HG03342 (cell line): ENCODE measurements at regions not wholly inside any gene's neighbourhood (a gene's known extent, or its start where the extent isn't known, plus 50 kb on each side); places are given as distances from the start of the nearest gene placed in this dataset.
"Not testable (repeated sequence)": the region's sequence is repeated elsewhere in the genome, so short reads cannot be mapped to it uniquely, and the experiment has no call there.

Source experiments
- ATAC-seq: cut with Tn5 transposase; IDR thresholded peaks from one replicate; pipeline ENCODE4 v1.9.1; 2021; ENCODE audit warnings: mild to moderate bottlenecking, moderate library complexity; ENCODE audit not compliant: unreplicated experiment

DNA sequence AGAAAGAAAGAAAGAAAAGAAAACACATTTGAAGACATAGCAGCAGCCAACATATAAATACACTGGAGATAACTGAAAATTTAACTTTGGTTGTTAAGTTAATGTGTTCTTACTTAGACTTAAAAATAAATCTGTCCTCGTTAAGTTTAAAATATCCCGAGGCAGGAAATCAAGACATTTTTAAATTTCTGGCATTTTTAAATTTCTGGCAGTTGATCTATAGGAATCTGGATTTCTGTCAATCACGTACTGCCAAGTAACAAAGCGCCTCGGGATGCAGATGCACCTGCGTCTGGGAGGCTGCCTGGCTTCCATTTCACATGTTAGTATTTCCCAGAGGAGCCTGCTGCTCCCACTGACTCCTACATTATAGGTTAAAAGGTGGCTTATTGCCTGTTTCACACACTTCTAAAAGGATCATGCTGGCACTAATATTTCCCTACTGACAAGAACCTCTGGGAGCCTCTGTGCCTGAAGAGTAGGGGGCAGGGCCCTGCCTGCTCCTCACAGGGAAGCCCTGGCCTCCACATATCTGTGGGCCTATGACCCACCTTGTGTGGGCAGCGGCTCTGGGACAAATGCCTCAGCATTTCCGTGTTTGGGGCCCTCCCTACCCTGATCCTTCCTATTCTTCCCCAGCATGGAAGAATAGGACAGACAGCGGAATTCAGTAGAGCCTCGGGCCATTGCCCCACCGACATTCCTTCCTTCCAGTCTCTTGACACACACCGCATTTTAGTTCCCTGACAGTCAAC lies 62.8 kb upstream of the ATP12A start:
- no peak for ATAC-seq

DNA sequence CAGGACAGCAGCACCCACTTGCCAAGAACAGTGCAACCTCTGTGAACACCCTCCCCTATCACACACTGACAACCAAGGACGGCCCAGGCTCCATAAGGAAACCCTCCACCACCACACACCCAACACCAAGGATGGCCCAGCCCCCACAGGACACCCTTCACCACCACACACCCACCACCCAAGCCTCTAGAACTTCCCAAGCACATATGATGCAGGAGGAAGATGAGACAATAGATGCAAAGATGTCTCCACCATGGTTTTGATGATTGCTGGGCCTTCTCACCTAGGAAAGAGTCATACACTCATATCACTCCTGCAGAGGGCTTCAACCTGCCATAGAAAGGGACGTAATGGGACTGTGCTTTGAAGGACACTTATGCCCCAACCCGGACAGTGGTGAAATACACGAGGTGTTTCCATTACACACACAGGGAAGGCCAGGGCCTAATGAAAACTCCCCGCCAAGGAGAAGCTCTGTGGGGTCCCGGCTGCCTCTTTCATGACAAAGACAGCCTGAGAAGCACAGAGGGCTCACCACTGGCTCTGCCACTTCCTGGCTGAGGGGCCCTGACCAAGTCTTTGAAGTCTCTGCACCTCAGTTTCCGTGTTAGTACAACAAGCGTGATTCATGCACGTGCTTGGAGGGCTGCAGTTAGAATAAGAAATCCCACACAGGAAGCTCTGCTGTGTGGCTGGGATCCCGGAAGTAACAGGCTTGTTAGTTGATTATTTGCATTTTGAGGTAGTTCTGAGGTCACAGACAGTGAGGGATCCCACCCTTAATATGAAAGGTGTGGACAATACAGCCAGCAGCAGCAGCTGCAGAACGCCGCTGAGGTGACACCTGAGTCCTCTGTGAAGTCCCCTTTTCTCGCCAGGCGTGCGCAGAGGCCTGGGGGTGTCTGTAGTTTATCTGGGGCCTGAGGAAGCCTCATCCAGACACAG lies 61.9 kb upstream of the ATP12A start:
- ATAC-seq, result peak; percentile 80

DNA sequence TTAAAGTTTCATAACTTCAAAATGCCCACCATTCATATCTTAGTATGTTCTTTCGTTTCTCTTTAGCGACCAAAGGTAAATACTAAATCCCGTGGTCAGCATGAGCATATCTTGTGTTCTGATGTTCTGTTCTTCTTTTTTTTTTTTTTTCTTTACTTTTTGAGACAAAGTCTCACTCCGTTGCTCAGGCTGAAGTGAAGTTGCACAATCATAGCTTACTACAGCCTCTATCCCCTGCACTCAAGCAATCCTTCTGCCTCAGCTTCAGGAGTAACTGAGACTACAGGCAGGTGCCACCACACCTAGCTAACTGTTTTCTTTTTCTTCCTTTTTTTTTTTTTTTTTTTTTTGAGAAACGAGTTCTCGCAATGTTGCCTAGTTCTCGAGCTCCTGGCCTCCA lies 60.9 kb upstream of the ATP12A start:
- no peak for ATAC-seq

DNA sequence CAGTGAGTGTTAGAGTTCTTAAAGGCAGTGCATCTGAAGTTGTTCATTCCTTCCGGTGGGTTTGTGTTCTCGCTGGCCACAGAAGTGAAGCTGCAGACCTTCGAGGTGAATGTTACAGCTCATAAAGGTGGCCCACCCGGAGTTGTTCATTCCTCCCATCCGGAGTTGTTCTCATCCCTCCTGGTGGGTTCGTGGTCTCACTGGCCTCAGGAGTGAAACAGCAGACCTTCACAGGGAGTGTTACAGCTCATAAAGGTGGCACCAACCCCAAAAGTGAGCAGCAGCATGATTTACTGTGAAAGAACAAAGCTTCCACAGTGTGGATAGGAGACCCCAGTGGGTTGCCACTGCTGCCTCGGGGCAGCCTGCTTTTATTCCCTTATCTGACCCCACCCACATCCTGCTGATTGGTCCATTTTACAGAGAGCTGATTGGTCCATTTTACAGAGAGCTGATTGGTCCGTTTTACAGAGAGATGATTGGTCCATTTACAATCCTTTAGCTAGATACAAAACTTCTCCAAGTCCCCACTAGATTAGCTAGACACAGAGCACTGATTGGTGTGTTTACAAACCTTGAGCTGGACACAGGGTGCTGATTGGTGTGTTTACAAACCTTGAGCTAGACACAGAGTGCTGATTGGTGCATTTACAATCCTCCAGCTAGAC lies 57.6 kb upstream of the ATP12A start:
- not testable (repeated sequence) for ATAC-seq

DNA sequence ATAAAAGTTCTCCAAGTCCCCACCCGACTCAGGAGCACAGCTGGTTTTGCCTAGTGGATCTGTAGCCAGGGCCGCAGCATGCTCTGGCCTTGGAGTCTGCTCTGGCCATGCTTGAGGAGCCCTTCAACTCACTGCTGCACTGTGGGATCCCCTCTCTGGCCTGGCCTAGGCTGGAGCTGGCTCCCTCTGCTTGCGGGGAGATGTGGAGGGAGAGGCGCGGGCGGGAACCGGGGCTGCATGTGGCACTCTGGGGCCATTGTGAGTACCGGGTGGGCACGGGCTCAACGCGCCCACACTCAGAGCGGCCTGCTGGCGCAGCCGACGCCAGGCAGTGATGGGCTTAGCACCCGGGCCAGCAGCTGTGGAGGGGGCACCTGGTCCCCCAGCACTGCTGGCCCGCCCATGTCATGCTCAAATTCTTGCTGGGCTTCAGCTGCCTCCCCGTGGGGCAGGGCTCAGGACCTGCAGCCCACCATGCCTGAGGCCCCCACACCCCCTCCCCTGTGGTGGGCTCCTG lies 57.0 kb upstream of the ATP12A start:
- ATAC-seq, result no peak

DNA sequence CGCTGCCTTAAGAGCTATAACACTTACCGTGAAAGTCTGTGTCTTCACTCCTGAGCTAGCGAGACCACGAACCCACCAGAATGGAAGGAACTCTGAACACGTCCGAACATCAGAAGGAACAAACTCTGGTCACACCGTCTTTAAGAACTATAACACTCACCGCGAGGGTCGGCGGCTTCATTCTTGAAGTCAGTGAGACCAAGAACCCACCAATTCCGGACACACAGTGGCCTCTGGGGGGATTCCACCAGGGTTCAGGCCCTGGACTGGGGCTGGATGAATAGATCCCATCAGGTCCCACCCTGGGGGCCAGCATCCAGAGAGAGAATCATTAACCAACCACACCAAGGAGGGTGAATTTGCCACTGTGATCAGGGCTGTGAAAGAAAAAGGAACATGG lies 55.8 kb upstream of the ATP12A start:
- no peak for ATAC-seq

DNA sequence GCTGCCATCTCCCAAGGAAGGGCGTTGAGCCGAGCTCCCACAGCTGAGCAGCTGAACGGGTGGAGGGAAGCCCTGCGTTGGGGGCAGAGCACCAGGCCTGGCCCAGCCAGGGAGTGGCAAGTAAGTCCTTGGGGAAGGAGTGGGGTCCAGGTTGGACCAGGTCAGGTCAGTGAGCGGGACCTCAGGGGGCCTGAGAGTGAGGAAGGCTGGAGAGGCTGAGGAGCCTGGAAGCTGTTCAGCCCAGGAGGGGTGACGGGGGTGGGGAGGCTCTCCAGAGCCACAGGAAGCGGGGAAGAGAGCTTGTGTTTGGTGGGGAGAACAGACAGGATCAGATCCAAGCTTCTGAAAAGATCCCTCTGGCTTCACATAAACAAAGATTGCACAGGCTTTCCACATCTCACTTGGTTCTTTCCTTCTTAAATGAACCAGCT lies 55.4 kb upstream of the ATP12A start:
- no peak for ATAC-seq

DNA sequence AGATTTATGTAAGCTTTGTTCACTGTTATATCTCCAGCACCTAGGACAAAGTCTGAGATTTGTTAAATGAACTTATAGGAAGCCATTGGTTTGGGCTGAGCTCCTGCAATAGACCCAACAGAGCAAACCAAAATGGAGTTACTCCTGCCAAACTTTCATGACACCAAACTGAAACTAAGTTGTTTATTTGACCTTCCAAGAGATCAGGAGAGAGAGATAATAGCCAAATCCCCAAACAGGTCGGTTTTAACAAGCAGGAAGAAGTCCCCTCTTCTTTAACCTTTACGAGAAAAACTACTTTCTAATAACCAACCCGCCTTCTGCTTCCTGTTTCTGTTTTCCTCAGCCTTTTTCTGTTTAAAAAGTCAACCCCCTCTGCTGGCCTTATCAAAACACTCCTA lies 54.9 kb upstream of the ATP12A start:
- ATAC-seq, result no peak

DNA sequence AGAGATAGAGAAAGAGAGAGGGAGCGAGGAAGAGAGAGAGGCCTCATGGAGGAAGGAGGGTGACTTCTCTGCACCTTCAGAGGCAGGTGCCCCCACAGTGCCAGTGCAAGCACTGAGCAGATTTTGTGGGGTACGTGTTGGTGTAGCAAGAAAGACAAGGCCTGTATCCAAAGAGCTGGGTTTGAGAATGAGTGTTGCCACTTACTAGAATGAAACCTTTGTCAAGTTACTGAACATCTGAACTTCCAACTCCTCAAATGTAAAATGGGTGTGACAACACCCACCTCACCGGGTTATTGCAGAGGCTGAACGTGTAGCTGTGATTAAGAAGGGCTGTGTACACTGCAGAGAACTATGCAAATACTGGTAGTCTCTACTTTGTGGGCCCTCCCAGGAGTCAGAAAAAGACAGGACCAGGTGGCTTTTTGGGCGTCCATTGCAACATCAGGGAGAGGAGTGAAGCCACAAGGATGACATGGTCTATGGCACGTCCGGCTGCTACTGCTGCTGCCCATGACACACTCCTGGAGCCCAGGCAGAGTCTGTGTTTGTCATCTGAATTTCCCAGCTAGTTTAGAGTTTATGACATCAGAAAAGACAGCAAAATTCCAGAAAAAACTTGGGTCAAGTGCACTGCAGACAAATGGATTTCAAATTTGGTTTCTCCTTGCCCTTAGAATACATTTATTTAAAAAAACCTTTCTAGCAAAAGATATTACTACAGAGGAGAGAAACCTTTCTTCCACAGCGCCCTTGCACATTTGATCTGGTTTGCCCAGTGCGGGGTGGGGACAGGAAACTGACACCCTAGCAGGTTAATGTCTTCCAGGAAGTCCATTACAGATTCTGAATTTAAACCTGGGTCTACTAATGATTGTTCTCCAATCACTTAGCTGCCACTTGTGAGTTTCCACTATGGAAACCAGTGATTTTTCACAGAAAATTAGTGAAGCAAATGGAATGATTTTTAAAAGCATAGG lies 54.0 kb upstream of the ATP12A start:
- ATAC-seq, result peak; percentile 71

DNA sequence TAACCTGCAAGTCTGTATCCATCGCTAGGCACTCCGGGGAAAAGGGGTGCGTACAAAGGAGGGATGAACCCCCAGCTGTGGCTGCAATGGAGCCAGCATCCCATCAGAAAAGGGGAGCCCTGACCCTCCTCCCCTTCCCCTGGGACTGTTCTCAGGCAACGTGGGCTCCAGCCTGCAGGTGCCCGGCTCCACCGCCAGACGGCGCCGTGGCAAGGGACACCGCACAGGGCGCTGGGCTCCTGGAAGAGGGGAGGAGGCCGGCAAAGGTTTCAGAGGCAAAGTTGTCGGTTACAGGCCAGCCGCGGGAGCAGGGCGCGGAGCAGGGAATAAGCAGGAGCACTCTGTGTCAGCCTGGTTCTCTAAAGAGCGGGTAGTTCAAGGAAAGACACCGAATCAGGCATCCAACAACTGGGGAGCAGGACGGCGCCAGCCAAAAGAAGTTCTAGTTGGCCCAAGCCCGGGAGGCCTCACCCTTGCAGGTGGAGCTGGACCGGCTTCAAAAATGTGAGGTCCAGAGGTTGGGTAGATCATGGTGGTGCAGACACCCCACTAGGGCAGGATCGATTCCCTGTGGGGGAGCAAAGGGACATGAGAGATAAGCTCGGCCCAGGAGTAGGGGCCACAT lies 53.0 kb upstream of the ATP12A start:
- no peak for ATAC-seq

DNA sequence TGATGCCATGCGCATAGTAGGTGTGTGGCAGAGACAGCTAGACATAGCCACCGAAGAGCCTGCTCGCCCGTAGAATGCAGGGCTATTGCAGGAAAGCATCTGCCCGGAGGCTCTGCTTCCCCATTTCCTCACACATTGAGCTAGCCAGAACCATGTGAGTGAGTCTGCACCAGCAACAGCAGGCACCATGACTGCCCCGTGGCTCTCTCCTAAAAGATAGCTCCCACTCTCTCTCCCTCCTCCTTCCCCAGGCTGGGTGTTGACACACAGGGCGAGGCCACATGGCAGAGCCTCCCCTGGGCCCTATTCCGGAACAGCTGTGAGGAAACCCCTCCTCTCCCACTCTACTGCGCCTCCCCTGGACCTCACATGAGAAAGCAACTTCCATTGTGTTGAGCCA lies 52.3 kb upstream of the ATP12A start:
- no peak for ATAC-seq

DNA sequence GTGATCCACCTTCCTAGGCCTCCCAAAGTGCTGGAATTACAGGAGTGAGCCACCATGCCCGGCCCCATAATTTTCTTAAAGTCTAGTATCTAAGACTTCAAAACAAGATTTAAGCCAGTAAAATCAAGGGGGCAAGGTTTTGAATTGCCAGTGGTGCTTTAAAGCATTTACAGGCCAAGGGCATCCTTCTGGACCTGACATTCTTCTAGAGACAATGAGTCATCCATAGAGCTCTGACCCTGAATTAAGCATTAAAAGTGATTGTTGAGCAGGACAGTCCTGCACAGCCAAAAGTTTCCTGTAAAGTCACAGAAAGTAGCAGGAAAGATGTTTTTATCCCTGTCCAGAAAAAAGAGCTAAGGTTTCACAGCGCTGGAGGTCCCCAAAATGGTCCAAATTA lies 50.9 kb upstream of the ATP12A start:
- ATAC-seq, result no peak

DNA sequence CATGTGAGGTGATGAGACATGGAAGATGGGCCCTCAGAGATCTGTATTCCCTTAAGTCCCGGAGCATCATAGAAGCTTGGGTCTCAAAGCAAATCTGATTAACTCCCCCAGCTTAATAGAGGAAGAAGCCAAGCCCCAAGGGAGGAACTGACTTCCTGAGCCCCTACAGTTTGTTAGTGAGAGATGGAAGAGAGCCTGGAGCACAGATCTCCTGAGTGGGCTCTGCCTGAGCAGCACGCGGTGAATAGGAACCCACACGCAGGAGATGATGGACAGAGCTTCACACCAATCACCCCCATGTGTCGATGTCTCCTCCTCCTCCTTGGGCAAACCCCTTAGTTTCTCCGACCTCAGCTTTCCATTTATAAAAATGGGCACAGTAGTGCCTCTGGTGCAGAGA lies 50.1 kb upstream of the ATP12A start:
- ATAC-seq, result no peak
